Mucosa of rectum (tissue), 2 donors: ENCODE measurements at regions not wholly inside any gene's neighbourhood (a gene's known extent, or its start where the extent isn't known, plus 50 kb on each side); places are given as distances from the start of the nearest gene placed in this dataset.

Source experiments
- H3K27ac ChIP-seq, 2 donors: one replicate each; pipeline ENCODE4 v1.7.0; 2013; ENCODE audit warnings: inconsistent platforms in 2 of 2, low read depth in 2 of 2, low read length in 2 of 2
- H3K27me3 ChIP-seq, 2 donors: one replicate each; pipeline ENCODE4 v1.7.0; 2013; ENCODE audit warnings: low read length in 2 of 2; ENCODE audit not compliant: control insufficient read depth in 2 of 2, insufficient read depth in 2 of 2
- H3K36me3 ChIP-seq, 2 donors: one replicate each; pipeline ENCODE4 v1.7.0; 2013; ENCODE audit warnings: low read length in 2 of 2; ENCODE audit not compliant: control insufficient read depth in 2 of 2, insufficient read depth in 2 of 2
- H3K4me1 ChIP-seq, 2 donors: one replicate each; pipeline ENCODE4 v1.7.0; 2013; ENCODE audit warnings: low read length in 2 of 2, mild to moderate bottlenecking in 1 of 2; ENCODE audit not compliant: control insufficient read depth in 2 of 2, insufficient read depth in 2 of 2
- H3K4me3 ChIP-seq, 2 donors: one replicate each; pipeline ENCODE4 v1.7.0; 2013; ENCODE audit warnings: low read length in 2 of 2
- H3K9ac ChIP-seq, 2 donors: one replicate each; pipeline ENCODE4 v1.7.0; 2013; ENCODE audit warnings: low read length in 2 of 2, low read depth in 1 of 2, mild to moderate bottlenecking in 1 of 2
- H3K9me3 ChIP-seq, 2 donors: one replicate each; pipeline ENCODE4 v1.7.0; 2013; ENCODE audit warnings: low read length in 2 of 2; ENCODE audit not compliant: control insufficient read depth in 2 of 2
- donor health status: healthy.
- donor health status: Normal muscosa, but diverticular disease.

GRCh38 chr18:46352520-46353250 lies 248.5 kb downstream of the HAUS1 start:
- Histone ChIP-seq H3K4me3 (no peak overlapping the region), H3K9ac (no peak overlapping the region), H3K27ac (no peak overlapping the region), H3K4me1 (no peaks in the 10 kb centered on the region), H3K9me3 (no peaks in the 10 kb centered on the region), H3K36me3 (no peaks in the 10 kb centered on the region), H3K27me3 (no peaks in the 10 kb centered on the region)

GRCh38 chr18:46353460-46353859 lies 249.3 kb downstream of the HAUS1 start:
- Histone ChIP-seq H3K27me3 (no peaks in the 10 kb centered on the region), H3K9ac (no peak overlapping the region), H3K4me1 (no peaks in the 10 kb centered on the region), H3K27ac (no peak overlapping the region), H3K36me3 (no peaks in the 10 kb centered on the region), H3K9me3 (no peaks in the 10 kb centered on the region), H3K4me3 (no peak overlapping the region)

GRCh38 chr18:46356278-46357033 lies 252.3 kb downstream of the HAUS1 start:
- H3K4me3 ChIP-seq, result no peak overlapping the region
- H3K27me3 ChIP-seq, result no peaks in the 10 kb centered on the region
- no peaks in the 10 kb centered on the region for H3K36me3 ChIP-seq
- no peak overlapping the region for H3K27ac ChIP-seq
- H3K9ac ChIP-seq, result no peak overlapping the region
- H3K9me3 ChIP-seq, result no peaks in the 10 kb centered on the region
- no peaks in the 10 kb centered on the region for H3K4me1 ChIP-seq

- H3K36me3 ChIP-seq, result no peaks in the 10 kb centered on the region
Observed at GRCh38 chr18:46360102-46360699, 256.0 kb downstream of the HAUS1 start.

DNA sequence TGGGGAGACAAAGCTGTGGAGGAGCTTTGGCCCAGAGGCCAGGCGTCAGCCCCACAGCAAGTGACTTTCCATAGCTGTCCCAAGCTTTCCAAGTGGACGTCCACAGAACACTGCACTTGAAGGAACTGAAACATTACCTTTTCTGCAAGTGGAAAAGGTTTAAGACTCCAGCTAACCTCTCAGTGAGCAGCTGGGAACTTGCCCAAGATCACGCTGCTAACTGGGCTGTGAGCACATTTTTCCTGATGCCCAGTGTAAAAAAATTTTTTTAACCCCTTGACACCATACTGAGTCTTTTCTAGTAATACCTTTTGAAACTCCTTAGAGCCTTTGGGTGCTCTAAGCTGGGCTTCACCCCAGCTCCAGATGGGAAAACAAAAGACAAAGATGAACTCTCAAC lies 256.7 kb downstream of the HAUS1 start:
- no peaks in the 10 kb centered on the region for H3K36me3 ChIP-seq
- no peaks in the 10 kb centered on the region for H3K27me3 ChIP-seq
- H3K27ac ChIP-seq, result no peak overlapping the region
- H3K9me3 ChIP-seq, result no peaks in the 10 kb centered on the region
- no peaks in the 10 kb centered on the region for H3K4me1 ChIP-seq
- H3K4me3 ChIP-seq, result no peak overlapping the region
- no peak overlapping the region for H3K9ac ChIP-seq

More at GRCh38 chr18:46360102-46360699, 256.0 kb downstream of the HAUS1 start:
- Histone ChIP-seq H3K27me3 (no peaks in the 10 kb centered on the region), H3K9ac (no peak overlapping the region), H3K4me1 (no peaks in the 10 kb centered on the region), H3K9me3 (no peaks in the 10 kb centered on the region), H3K4me3 (no peak overlapping the region), H3K27ac (no peak overlapping the region)

DNA sequence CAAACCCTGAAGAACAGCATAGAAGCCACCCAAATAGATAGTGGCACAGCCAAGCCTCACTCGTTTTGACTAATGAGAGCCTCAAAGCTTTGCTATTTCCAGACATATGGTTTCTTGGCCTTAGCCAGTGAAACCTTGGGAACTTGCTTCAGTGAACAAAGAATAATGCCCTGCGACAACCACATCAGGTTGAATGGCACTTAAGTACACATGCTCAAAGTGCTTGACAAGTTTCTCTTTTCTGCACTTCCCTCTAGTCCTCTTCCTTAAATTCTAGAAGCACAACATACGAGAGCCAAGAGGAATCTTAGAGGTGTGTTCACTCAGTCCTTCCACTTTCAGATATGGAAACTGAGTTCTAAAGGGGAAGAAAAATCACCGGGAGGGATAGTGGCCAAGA lies 258.3 kb downstream of the HAUS1 start:
- no peaks in the 10 kb centered on the region for H3K4me1 ChIP-seq
- H3K36me3 ChIP-seq, result no peaks in the 10 kb centered on the region
- H3K27me3 ChIP-seq, result no peaks in the 10 kb centered on the region
- H3K9me3 ChIP-seq, result no peaks in the 10 kb centered on the region
- no peak overlapping the region for H3K9ac ChIP-seq
- no peak overlapping the region for H3K27ac ChIP-seq
- H3K4me3 ChIP-seq, result no peak overlapping the region

GRCh38 chr18:46364048-46364447 lies 259.9 kb downstream of the HAUS1 start:
- H3K27me3 ChIP-seq, result no peaks in the 10 kb centered on the region
- H3K4me1 ChIP-seq, result no peaks in the 10 kb centered on the region
- no peaks in the 10 kb centered on the region for H3K36me3 ChIP-seq

DNA sequence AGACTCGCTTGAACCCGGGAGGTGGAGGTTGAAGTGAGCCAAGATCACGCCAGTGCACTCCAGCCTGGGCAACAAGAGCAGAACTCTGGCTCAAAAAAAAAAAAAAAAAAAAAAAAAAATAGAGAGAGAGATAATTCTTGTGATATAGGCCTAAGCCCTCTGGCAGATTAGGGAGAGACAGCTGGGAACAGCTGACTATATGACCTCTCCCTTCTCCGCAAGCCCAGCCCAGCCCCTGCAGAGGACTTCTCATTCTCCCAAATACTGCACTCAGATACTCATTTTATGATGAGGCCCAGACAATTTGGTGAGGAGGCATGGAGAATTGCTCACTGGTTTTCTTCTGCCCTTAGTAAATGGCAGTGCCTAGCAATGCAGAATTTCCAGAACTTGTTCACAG lies 262.0 kb downstream of the HAUS1 start:
- Histone ChIP-seq H3K4me3 (no peak overlapping the region), H3K4me1 (no peaks in the 10 kb centered on the region), H3K9me3 (no peaks in the 10 kb centered on the region), H3K27ac (no peak overlapping the region), H3K27me3 (no peaks in the 10 kb centered on the region), H3K36me3 (no peaks in the 10 kb centered on the region), H3K9ac (no peak overlapping the region)

More at GRCh38 chr18:46364048-46364447, 259.9 kb downstream of the HAUS1 start:
- H3K9me3 ChIP-seq, result no peaks in the 10 kb centered on the region
- no peak overlapping the region for H3K9ac ChIP-seq
- H3K27ac ChIP-seq, result no peak overlapping the region
- H3K4me3 ChIP-seq, result no peak overlapping the region

GRCh38 chr18:46366751-46367376 lies 262.7 kb downstream of the HAUS1 start:
- H3K4me3 ChIP-seq, result no peak overlapping the region
- no peaks in the 10 kb centered on the region for H3K27me3 ChIP-seq
- no peak overlapping the region for H3K27ac ChIP-seq
- no peaks in the 10 kb centered on the region for H3K36me3 ChIP-seq
- H3K9me3 ChIP-seq, result no peaks in the 10 kb centered on the region
- no peaks in the 10 kb centered on the region for H3K4me1 ChIP-seq
- H3K9ac ChIP-seq, result no peak overlapping the region

- Histone ChIP-seq H3K4me1 (no peaks in the 10 kb centered on the region), H3K36me3 (no peaks in the 10 kb centered on the region), H3K9ac (no peak overlapping the region), H3K27me3 (no peaks in the 10 kb centered on the region), H3K27ac (no peak overlapping the region), H3K9me3 (no peaks in the 10 kb centered on the region), H3K4me3 (no peak overlapping the region)
Observed at GRCh38 chr18:46369323-46369722, 265.1 kb downstream of the HAUS1 start.
